GM21723 (cell line): ENCODE measurements at regions not wholly inside any gene's neighbourhood (a gene's known extent, or its start where the extent isn't known, plus 50 kb on each side); places are given as distances from the start of the nearest gene placed in this dataset.

ENCODE experiments used
- ATAC-seq: cut with Tn5 transposase; IDR thresholded peaks from one replicate; pipeline ENCODE4 v1.9.1; 2021; ENCODE audit warnings: mild to moderate bottlenecking, moderate library complexity; ENCODE audit not compliant: unreplicated experiment

- ATAC-seq: no peak
Observed at GRCh38 chr2:196433116-196433515, 206.4 kb upstream of the CCDC150 start.

- no peak for ATAC-seq
Observed at GRCh38 chr2:196434217-196434616, 205.3 kb upstream of the CCDC150 start.

- no peak for ATAC-seq
Observed at GRCh38 chr2:196435189-196435588, 204.3 kb upstream of the CCDC150 start.

- ATAC-seq: no peak
Observed at GRCh38 chr2:196437626-196438025, 201.9 kb upstream of the CCDC150 start.

GRCh38 chr2:196439760-196440159 is 199.8 kb upstream of the CCDC150 start:
- no peak for ATAC-seq

- peak; percentile 51 for ATAC-seq
Observed at GRCh38 chr2:196440413-196440812, 199.1 kb upstream of the CCDC150 start.

- no peak for ATAC-seq
Observed at GRCh38 chr2:196441527-196441926, 198.0 kb upstream of the CCDC150 start.

GRCh38 chr2:196442211-196442610 is 197.3 kb upstream of the CCDC150 start:
- no peak for ATAC-seq

GRCh38 chr2:196444442-196444841 is 195.1 kb upstream of the CCDC150 start:
- ATAC-seq: no peak

- ATAC-seq: no peak
Observed at GRCh38 chr2:196445991-196446390, 193.5 kb upstream of the CCDC150 start.

- ATAC-seq: peak; percentile 22
Observed at GRCh38 chr2:196448407-196449079, 191.0 kb upstream of the CCDC150 start.

GRCh38 chr2:196449083-196449482 is 190.4 kb upstream of the CCDC150 start:
- ATAC-seq: peak; percentile 50

- no peak for ATAC-seq
Observed at GRCh38 chr2:196452758-196453157, 186.8 kb upstream of the CCDC150 start.

GRCh38 chr2:196453613-196454047 is 185.9 kb upstream of the CCDC150 start:
- peak; percentile 74 for ATAC-seq

- ATAC-seq: no peak
Observed at GRCh38 chr2:196454492-196454891, 185.0 kb upstream of the CCDC150 start.

- peak; percentile 48 for ATAC-seq
Observed at GRCh38 chr2:196459539-196459938, 180.0 kb upstream of the CCDC150 start.

GRCh38 chr2:196463706-196464105 is 175.8 kb upstream of the CCDC150 start:
- no peak for ATAC-seq

- no peak for ATAC-seq
Observed at GRCh38 chr2:196464311-196464710, 175.2 kb upstream of the CCDC150 start.

GRCh38 chr2:196466581-196466980 is 172.9 kb upstream of the CCDC150 start:
- no peak for ATAC-seq

- ATAC-seq: no peak
Observed at GRCh38 chr2:196468394-196468793, 171.1 kb upstream of the CCDC150 start.

GRCh38 chr2:196473617-196474016 is 165.9 kb upstream of the CCDC150 start:
- no peak for ATAC-seq

- no peak for ATAC-seq
Observed at GRCh38 chr2:196475611-196476010, 163.9 kb upstream of the CCDC150 start.

GRCh38 chr2:196478588-196478987 is 160.9 kb upstream of the CCDC150 start:
- no peak for ATAC-seq
